Stimulated activated CD8-positive, alpha-beta memory T cell treated with anti-CD3 and anti-CD28 coated beads, Interleukin-7, amount 100 ng/mL, for 48 hours (primary cell): ENCODE measurements at regions not wholly inside any gene's neighbourhood (a gene's known extent, or its start where the extent isn't known, plus 50 kb on each side); places are given as distances from the start of the nearest gene placed in this dataset.

Experiments
- DNase-seq, 2 donors: peaks; one replicate each; pipeline ENCODE4 v3.0.0-alpha.2; 2020; ENCODE audit warnings: low read depth in 1 of 2; ENCODE audit errors: extremely low read depth in 1 of 2

- no peak for DNase-seq
These were observed 313.6 kb upstream of the LMCD1 start for GRCh38 chr3:8187996-8188395.

GRCh38 chr3:8189051-8189450 is 312.6 kb upstream of the LMCD1 start:
- no peak for DNase-seq

- no peak for DNase-seq
These were observed 310.2 kb upstream of the LMCD1 start for GRCh38 chr3:8191406-8191805.

- no peak for DNase-seq
These were observed 304.2 kb upstream of the LMCD1 start for GRCh38 chr3:8197384-8197783.

- no peak for DNase-seq
These were observed 303.0 kb upstream of the LMCD1 start for GRCh38 chr3:8198605-8199004.

- DNase-seq, result no peak
These were observed 300.6 kb upstream of the LMCD1 start for GRCh38 chr3:8200996-8201395.

- no peak for DNase-seq
These were observed 299.7 kb upstream of the LMCD1 start for GRCh38 chr3:8201886-8202285.

- no peak for DNase-seq
These were observed 297.3 kb upstream of the LMCD1 start for GRCh38 chr3:8204331-8204730.

GRCh38 chr3:8204853-8205650 is 296.6 kb upstream of the LMCD1 start:
- no peak for DNase-seq

- no peak for DNase-seq
These were observed 295.7 kb upstream of the LMCD1 start for GRCh38 chr3:8205881-8206280.

GRCh38 chr3:8206971-8207617 is 294.5 kb upstream of the LMCD1 start:
- no peak for DNase-seq

- DNase-seq, result no peak
These were observed 290.7 kb upstream of the LMCD1 start for GRCh38 chr3:8210882-8211341.

GRCh38 chr3:8212794-8213193 is 288.8 kb upstream of the LMCD1 start:
- no peak for DNase-seq

GRCh38 chr3:8213286-8213685 is 288.3 kb upstream of the LMCD1 start:
- DNase-seq, result no peak

GRCh38 chr3:8215821-8216220 is 285.8 kb upstream of the LMCD1 start:
- no peak for DNase-seq

GRCh38 chr3:8218353-8218940 is 283.2 kb upstream of the LMCD1 start:
- DNase-seq, result no peak

GRCh38 chr3:8220291-8220690 is 281.3 kb upstream of the LMCD1 start:
- DNase-seq, result no peak

- DNase-seq, result no peak
These were observed 277.9 kb upstream of the LMCD1 start for GRCh38 chr3:8223766-8224165.

GRCh38 chr3:8224941-8225340 is 276.7 kb upstream of the LMCD1 start:
- DNase-seq, result no peak

GRCh38 chr3:8233938-8234337 is 267.7 kb upstream of the LMCD1 start:
- DNase-seq, result no peak

GRCh38 chr3:8236264-8236663 is 265.4 kb upstream of the LMCD1 start:
- no peak for DNase-seq

GRCh38 chr3:8237893-8238292 is 263.7 kb upstream of the LMCD1 start:
- DNase-seq, result no peak
